ENCODE measurements at regions not wholly inside any gene's neighbourhood (a gene's known extent, or its start where the extent isn't known, plus 50 kb on each side); places are given as distances from the start of the nearest gene placed in this dataset.

- no peak for TF ChIP-seq SUZ12 (IDR thresholded peaks at IDR 0.05; ENCODE audit: extremely low read depth, insufficient read depth, insufficient read length)
- no peak for TF ChIP-seq YY1 (IDR thresholded peaks at IDR 0.05; ENCODE audit: insufficient read depth, insufficient read length)
Observed at GRCh38 chr11:123253911-123254310, 58.9 kb upstream of the CLMP start.

Measured in NT2/D1 (cell line).